DMS79 treated with DMSO at 0.1 percent for 48 hours (cell line): ENCODE measurements at regions not wholly inside any gene's neighbourhood (a gene's known extent, or its start where the extent isn't known, plus 50 kb on each side); places are given as distances from the start of the nearest gene placed in this dataset.
"Not testable (repeated sequence)": the region's sequence is repeated elsewhere in the genome, so short reads cannot be mapped to it uniquely, and the experiment has no call there.

ENCODE experiments used
- DNase-seq: peaks from one replicate; lab custom pipeline; 2025; lab: John Stamatoyannopoulos, UW

DNA sequence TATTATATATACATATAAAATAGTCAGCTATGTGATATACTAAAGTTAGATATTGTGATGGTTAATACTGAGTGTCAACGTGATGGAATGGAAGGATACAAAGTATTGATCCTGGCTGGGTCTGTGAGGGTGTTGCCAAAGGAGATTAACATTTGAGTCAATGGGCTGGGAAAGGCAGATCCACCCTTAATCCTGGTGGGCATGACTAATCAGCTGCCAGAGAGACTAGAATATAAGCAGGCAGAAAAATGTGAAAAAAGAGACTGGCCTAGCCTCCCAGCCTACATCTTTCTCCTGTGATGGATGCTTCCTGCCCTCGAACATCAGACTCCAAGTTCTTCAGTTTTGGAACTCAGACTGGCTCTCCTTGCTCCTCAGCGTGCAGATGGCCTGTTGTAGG lies 321.6 kb upstream of the NT5E start:
- DNase-seq: not testable (repeated sequence)

DNA sequence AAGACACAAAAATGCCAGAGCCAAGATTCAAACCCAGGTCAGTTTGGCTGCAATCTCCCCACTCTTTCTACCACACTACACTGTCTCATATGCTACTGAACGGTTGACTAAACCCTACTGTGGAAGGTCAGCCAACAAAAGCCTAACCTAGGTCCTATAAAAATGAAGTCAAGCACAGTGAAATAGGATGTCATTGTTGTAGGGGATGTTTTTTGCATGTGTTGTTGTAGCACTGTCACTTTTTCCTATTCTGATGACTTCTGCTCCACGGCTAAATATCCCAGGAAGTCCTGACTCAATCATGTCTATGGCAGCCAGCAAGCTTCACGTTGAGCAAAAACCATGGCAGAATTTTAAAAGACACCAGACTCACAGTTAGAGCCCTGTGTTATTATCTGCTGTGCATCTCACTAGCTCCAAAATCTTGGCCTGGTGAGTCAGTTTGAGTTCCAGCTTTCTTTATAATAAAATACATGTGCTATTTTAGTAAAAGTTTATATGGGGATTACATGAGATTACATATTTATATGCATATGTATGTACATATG lies 322.1 kb upstream of the NT5E start:
- no peak for DNase-seq

DNA sequence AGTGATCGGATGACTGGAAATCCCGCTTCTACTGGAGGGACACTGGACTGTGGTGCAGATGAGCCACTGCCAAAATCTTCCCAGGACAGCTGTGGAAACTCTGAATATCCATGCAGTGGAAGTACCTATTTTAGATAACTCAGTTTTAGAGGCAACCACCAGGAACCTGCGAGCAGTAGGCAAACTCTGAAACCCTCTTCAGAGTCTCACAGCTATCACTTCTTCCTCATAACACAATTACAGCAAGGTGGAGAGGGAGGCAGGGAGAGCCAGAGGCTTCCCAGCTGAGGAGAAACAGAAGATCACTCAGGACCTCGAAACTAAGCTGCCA lies 322.8 kb upstream of the NT5E start:
- DNase-seq: no peak

DNA sequence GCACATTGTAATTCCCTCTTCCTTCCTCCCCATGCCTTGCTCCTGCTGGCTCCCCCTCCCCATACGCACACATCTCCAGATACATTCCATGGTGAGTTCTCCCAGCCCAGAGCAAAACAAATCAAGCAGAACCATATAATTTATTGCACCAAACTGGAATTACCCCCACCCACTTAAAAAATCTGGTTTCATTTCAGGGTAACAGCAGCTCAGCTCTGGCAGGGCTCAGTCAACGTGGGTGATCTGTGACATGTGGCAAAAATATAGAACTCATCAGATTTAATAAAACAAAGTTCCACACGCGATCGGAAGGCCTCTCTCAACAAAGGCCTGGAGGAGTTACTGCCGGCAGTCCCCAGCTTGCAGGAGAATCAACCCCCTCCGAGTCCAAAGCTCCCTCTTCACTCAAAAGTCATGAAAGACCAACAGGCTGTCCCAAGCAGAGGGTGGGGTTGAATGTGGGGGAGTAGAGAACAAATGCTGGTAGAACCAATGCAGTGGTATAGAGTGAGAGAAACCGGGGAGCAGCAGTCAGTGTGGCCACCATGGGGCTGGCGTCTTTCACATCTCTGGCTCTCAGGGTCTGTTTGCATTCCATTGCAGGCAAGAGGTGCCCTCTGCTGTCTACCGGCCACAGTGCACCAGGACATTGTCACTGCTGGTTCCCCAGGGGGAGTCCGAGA lies 323.3 kb upstream of the NT5E start:
- no peak for DNase-seq

DNA sequence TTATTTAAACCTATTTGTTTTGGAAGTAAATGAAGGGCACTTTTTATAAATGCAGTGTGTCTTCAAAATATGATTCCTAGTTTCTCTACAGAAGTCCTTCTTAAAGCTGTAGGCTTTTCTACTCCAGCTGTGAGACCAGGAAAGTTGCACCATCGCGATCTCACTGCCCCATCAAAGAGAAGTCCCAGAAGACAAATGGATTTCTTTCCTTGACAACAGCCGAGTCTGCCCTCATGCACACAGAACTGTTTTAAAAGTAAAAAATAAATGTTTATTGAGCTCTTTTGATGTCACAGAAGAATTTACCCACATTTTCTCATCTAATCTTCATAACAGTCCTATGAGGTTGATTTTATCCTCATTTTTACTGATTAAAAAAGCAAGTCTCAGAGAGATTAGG lies 324.4 kb upstream of the NT5E start:
- DNase-seq: no peak

DNA sequence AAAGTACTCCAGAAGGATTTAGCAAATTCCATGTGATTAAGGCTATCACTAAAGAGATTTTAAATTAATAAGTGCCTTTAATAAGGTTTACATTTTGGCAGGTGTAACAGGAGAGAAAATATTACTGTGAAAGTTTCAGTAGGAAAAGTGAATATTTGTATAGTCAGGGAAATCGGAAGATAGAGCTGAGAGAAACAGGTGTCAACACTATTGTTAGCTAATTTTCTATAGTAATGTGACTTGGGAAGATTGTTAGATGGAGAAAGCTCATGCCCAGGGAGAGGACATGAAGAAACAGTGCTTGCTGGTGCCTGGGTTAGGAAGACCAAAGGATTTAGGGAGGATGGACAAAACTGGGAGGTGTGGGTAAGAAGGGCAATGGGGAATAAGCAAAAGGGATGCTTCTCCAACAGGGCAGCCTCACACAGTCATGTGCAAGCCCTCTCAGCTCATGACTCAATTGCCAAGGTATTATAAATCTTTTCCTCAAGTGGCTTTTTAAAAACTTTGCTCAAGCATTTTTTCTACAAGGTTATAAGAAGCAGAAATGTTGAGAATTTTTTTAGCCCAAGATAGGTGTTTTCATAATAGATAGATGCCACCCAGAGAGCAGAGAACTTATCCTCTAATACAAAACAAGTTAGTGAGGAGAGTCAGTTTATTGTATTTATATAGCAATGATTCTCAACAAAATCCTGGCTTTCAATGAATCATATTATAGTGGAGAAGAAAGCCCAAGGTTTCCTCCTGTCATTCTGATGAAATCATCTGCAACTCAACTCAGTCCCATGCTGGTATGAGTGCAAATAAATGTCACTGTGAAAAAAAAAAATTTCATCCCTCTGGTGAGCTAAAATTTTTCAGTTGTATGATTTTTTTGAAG lies 325.2 kb upstream of the NT5E start:
- no peak for DNase-seq

DNA sequence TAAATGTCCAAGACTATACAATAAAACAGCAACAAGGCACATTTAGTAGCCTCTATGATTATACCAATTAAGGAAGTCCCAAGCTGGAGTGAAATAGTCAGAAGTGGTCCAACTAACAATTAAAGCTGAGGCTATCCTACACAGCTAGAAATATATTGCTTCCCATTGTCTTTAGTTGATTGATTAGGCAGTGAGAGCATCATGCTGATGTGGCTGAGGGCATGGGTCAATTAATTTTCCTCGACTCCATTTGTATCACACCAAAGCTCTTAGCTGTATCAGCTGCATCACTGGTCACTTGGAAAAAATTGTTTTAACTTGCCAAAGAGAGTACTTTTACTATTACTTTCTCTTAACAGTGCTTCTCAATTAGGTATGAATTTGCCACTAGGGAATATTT lies 328.7 kb upstream of the NT5E start:
- no peak for DNase-seq

DNA sequence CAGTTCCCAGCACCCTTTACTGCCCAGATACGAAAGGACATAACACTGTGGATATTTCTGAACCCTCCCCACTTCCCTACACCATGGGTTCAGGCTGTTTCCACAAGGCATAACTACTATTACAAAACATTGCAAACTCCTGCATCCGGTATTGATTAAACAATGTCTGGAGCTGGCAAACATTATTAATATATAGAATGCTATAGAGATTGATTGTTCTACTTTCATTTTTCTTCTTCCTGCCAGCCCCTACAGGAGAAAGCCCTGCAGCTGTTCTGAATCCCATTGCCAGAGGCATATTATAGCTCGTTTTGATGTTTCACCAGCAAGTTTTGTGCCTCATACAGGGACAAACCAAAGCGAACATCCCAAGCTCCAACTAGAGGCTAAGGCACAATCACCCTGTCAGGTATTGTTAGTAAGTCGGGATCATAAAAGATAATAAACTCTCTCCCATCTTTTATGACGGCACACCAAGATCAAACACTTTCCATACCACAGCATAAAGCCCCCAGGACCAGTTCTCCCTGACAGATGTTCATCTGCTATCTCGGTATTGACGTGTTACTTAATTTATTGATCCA lies 331.1 kb upstream of the NT5E start:
- no peak for DNase-seq

DNA sequence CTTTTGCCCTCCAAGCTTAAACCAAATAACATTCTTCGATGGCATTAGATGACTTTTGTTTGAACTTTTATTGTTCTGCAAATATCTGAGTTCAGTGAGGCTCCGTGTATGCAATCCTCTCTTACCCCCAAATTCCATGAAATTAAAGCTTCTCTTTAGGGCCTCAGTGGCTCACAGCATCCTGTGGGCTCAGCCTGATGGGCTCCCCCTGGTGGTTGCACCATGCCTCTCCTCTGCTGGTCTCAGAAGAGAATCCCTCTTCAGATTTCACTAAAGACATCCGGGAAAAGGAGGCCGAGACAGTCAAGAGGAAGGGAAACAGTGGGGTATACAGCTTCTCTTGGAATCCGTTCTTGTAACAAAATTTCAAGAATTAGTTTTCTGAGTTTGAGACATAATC lies 331.6 kb upstream of the NT5E start:
- DNase-seq: no peak

DNA sequence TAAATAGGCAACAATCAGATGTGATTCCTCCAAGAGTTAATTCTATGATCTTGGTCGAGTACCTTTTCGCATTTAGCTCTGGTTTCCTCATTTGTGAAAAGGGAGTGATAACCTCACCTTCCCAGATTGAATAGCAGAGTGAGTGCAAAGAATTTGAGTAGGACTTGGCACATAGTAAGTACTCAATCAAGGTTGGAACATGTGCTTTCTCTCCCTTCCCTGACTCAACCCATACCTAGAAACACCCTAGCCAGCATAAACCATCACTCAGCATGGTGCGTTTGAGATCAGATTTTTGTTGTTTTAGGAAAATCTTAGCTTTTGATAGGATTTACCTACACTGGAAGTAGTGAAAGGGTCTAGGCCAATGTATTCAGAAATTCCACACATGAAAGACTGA lies 333.4 kb upstream of the NT5E start:
- DNase-seq: no peak

DNA sequence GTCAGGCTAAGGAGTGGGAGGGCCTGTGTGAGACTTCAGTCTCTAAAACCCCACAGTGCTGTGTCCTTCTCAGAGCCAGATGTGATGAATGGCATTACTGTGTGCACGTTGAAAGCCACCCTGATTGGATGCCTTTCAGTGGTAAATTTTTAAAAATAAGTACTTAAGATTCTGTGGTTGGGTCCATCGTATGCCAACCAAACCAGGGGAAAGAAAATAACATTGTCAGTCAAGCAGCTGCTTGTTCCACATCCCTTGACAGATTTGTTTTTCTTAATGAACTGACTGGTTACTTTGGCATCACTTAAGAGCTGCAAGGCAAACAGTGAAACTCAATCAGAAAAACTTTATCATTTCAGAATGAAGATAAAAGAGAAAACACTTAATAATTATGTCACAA lies 334.0 kb upstream of the NT5E start:
- no peak for DNase-seq

DNA sequence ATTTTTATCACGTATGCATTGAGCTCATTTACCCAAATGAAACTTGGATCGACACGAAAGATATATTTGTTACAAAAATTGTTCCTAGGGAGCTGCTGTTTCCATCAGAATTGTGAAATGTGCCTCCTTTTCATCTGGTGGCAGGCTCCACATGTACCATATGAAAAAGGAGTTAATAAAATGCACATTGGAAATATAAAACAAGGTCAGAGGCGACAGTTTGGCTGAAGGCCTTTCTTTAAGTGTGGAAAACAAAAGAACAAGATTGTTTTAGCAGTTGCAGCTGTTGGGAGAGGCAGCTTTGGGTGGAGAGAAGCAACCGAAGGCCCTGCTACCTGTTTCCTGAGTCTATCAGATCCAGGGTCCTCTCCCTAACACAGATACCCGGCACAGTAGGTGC lies 334.5 kb upstream of the NT5E start:
- no peak for DNase-seq

DNA sequence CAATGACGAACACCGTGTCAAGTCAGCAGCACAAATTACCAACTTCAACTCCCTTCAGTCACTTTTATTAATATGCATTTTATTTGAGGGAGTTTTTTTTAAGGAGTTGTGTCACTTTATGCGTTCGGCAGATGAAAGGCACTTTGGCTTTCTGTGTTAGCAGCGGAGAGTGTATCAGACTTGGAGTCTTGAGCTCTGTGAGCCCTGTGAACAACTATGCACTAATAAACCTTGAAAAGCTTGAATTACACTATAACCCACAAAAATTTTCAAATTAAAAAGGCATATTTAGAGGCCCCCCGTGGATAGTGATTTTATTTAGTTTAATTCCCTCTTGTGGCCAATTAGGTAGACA lies 335.3 kb upstream of the NT5E start:
- DNase-seq: no peak

DNA sequence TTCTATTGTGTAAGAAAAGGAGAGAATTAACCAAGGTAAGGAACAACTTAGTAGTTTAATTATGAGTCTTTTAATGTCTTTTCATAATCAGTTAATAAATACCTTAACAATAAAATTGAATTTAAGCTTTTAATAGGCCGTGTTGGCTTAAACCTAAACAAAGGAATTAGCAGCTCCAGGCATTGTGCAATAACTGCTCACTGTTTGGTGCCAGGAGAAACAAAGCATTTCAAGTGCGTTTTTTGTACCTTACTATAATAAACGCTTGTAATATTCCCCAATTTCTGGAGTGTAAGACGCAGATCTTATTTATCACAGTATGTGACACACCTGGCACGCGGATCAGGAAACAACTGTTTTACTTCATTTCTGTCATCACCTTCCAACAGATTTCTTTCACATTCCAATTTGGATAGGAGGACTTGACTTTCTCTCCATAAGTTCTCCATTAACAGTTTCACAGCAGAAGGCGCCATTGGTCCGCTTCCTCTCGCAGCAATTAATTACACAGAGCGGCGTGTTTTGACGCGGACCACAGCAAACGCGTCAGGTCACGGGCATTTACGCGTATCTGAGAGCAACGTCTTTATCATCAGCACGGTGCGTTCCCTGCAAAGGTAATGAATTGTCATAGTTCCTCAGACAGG lies 335.8 kb upstream of the NT5E start:
- DNase-seq: no peak

DNA sequence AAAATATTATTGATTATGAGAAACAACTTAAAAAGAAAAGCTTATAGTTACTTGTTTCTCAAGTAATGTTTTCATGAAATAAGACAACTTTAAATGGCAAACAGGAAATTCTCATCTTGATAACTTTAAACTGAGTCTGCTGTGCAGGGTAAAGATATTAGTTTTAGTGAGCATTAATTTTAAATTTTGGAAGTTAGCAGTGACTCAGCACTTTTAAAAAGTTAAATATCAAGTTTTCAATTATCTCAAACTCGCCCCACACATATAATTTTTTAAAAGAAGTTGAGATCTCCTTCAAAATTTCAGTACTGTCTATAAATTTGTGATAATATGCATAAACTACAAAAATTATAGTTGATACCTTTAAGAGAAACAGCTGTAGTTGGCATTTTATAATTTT lies 337.3 kb upstream of the NT5E start:
- no peak for DNase-seq

DNA sequence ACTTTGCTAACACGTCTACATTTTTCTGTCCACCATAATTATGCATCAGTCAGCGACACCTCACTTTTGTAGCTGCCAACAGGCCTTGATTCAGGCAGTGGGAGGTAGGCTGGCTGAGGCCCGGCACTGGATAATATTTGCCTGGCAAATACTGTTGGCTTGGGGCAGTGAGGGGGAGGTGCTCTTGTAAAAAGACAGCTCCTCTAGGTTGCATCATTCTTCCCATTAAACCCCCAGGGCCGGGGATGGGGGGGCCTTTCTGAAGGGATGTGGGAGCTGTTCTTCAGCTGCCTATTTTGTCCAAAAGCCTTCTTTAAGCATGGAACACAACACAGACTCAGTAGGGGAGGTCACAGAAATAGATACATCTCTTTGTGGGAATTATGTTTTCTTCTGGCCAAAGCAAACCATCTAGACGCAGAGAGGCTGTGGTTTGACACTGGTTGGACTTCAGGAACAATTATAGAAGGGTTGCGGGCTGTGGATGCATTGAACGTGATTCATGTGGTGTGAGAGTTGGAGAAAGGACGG lies 338.3 kb upstream of the NT5E start:
- DNase-seq: no peak

DNA sequence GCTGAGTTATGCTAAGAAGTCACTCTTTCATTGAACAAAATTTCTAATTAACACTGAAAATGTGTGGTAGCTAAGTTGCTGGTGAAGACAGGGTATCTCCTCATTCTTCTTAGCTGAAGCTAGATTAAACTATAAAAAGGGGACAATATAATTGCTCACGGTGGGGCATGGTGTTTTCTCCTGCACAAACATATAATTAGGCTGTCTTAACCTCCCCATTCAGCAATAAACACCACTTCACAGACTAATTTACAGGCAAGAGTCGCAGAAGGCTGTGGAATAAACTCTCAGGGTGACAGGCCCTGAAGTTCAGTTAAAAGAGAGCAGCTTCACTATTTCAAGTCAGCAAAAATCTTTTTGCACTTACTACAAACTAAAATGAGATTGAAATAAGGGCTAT lies 338.9 kb upstream of the NT5E start:
- DNase-seq: no peak

DNA sequence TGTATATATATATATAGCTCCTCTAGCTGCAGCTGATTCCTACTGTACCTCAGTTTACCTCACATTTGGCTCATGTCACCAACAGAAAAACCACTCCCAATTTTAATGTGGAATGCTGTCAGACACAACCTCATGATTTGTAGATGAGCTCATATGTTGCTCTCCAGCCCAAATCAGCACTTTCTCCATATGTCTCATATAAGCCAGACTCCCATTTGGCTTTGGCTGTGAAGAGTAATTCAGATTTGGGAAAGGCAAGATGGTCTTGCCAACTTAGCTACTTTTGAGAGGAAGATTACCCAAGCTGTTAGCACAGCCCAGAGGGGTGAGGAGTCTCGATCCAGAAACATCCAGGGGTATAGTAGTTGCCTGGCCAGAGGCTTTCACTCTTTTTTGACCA lies 342.2 kb upstream of the NT5E start:
- DNase-seq: no peak

DNA sequence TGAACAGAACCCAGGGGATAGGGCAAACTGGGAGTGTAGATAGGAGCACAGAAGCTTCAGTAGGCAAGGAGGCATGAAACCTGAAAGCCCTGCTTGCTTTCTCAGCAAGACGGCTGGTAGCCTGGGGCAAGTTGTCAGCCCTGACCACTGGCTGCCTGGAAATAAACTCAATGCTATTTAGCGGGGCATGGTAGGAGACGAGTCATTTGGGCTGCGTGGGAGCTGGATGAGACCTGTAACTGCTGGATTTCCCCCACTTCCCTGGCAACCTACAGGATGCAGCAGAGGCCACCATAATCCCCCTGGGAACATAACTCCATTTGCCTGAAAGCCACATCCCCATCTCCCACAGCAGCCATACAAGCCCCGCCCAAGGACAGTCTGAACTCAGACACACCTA lies 332.6 kb upstream of the TBX18 start:
- DNase-seq: no peak

DNA sequence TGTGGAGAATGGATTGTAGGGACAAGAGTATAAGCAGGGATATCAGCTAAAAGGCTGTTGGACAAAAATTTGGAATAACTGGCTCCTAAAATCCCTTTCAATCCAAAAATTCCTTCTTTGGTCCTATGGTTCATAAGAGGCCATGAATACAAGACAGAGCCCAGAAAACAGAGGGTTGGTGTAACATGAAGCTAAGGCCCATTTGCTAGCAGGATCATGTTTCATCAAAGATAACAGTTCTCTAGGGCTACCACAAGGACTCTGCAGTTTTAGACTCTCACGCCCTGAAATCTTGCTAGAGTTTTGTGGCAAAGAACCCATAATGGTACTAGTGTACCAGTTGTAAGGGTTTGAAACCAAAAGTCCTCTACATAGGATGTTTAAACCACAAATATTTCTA lies 327.8 kb upstream of the TBX18 start:
- no peak for DNase-seq

DNA sequence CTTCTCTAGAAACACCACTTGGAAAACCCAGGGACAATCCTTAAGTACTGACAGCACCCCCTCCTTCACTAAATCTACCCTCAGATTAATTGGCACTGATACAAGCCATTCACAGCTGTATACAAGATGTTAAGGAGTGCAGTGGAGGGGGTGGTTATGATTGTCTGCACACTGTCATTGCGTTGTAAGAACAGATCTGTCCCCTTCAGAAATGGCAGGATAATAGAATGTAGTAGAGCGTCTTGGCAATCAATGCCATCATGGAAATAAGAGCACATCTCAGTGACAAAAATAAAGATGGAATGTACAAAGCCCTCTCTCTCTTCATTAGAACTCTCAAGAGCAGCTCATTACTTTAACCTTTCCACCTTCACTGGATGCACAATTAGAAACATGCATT lies 324.9 kb upstream of the TBX18 start:
- no peak for DNase-seq

DNA sequence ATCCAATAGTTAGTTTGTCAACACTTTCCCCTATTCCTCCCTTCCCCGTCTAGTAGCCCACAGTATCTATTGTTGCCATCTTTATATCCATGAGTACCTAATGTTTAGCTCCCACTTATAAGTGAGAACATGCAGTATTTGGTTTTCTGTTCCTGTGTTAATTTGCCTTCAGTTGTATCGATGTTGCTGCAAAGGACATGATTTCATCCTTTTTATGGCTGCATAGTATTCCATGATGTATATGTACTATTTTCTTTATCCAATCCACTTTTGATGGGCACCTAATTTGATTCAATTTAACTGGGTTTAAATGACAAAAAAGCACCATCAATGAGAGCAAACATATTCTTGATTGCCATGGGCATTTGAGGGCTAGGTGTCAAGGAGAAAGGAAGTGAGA lies 321.5 kb upstream of the TBX18 start:
- no peak for DNase-seq

DNA sequence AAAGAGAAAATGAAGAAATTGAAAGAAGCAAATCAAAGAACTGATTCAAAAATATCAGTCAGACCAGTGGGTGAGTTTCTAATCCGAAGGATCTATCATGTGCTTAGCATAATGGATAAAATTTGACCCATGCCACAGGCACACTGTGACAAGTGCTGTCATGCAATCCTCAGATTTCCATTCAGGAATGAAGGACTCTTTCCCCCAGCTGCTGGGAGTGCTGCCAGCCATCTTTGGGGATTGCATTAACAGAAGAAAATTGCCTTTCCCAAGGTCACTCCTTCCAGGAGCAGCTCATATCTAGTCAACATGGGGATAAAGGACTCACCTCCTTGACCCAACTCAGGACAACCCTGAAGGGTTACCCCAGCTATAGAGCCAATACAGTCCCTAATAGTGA lies 316.7 kb upstream of the TBX18 start:
- DNase-seq: no peak
